ENCODE measurements at regions not wholly inside any gene's neighbourhood (a gene's known extent, or its start where the extent isn't known, plus 50 kb on each side); places are given as distances from the start of the nearest gene placed in this dataset.

- H3K4me1 ChIP-seq: no peaks in the 10 kb centered on the region
- ATAC-seq (no peak), DNase-seq (ENCODE audit: low read depth in 1 of 2, low spot score in 1 of 2) (no peak), FAIRE-seq (no peak)
- POLR2A ChIA-PET: no interaction called here
- H3K27ac ChIP-seq: no peak overlapping the region
- no peaks in the 10 kb centered on the region for H3K9me3 ChIP-seq
- H3K4me2 ChIP-seq: no peak overlapping the region
- TF ChIP-seq CBX8 (IDR thresholded peaks at IDR 0.05) (no peak), KDM1A (IDR thresholded peaks at IDR 0.05; ENCODE audit: low read depth) (no peak), POLR2A (IDR thresholded peaks at IDR 0.05; ENCODE audit: low read length) (no peak), BHLHE40 (IDR thresholded peaks at IDR 0.05; ENCODE audit: low read depth, low read length) (no peak), CHD2 (IDR thresholded peaks at IDR 0.05; ENCODE audit: low read length, partially characterized antibody) (no peak), EP300 (IDR thresholded peaks at IDR 0.05) (no peak), USF2 (IDR thresholded peaks at IDR 0.05) (no peak), ELK1 (IDR thresholded peaks at IDR 0.05; ENCODE audit: low read depth, low read length) (no peak), JUNB (IDR thresholded peaks at IDR 0.05) (no peak), JUN (IDR thresholded peaks at IDR 0.05) (no peak), RFX5 (IDR thresholded peaks at IDR 0.05) (no peak)
- CTCF ChIA-PET: no interaction called here
- H3K4me3 ChIP-seq: no peak overlapping the region
These were observed 549.9 kb upstream of the FSIP2 start for GRCh38 chr2:185188656-185189055.

GRCh38 chr2:185201063-185201462 is 537.5 kb upstream of the FSIP2 start:
- TF ChIP-seq PBX3 (IDR thresholded peaks at IDR 0.05) (no peak), EP300 (IDR thresholded peaks at IDR 0.05) (no peak), FOXS1 (CRISPR knock-in tag; IDR thresholded peaks at IDR 0.05) (no peak), USF2 (IDR thresholded peaks at IDR 0.05) (no peak), HEYL (CRISPR knock-in tag; IDR thresholded peaks at IDR 0.05) (no peak), JUNB (IDR thresholded peaks at IDR 0.05) (no peak), FOSL2 (IDR thresholded peaks at IDR 0.05) (no peak), FOSL2 (CRISPR knock-in tag; IDR thresholded peaks at IDR 0.05) (no peak), PHF8 (IDR thresholded peaks at IDR 0.05; ENCODE audit: borderline replicate concordance, low read depth) (no peak), EHMT2 (IDR thresholded peaks at IDR 0.05; ENCODE audit: low read depth) (no peak), NPAS2 (CRISPR knock-in tag; IDR thresholded peaks at IDR 0.05; ENCODE audit: borderline replicate concordance) (no peak), ZSCAN20 (CRISPR knock-in tag; IDR thresholded peaks at IDR 0.05) (no peak), JUN (IDR thresholded peaks at IDR 0.05) (no peak), ESRRA (IDR thresholded peaks at IDR 0.05; ENCODE audit: borderline replicate concordance, low read length) (no peak), CBX2 (IDR thresholded peaks at IDR 0.05; ENCODE audit: borderline replicate concordance, low read depth) (no peak), ZNF302 (CRISPR knock-in tag; IDR thresholded peaks at IDR 0.05) (no peak), MAFK (IDR thresholded peaks at IDR 0.05; ENCODE audit: partially characterized antibody) (no peak), MAZ (IDR thresholded peaks at IDR 0.05; ENCODE audit: borderline replicate concordance, low read depth, low read length) (no peak), HMGXB4 (CRISPR knock-in tag; IDR thresholded peaks at IDR 0.05; ENCODE audit: borderline replicate concordance) (no peak), E2F6 (IDR thresholded peaks at IDR 0.05; ENCODE audit: borderline replicate concordance, low read depth) (no peak), HOXA7 (CRISPR knock-in tag; IDR thresholded peaks at IDR 0.05) (no peak)
- Histone ChIP-seq H3K4me2 (no peak overlapping the region), H3K27ac (no peak overlapping the region), H3K9me3 (no peaks in the 10 kb centered on the region), H3K4me1 (no peaks in the 10 kb centered on the region), H3K4me3 (no peak overlapping the region)
- POLR2A ChIA-PET: no interaction called here
- WGBS (ENCODE audit: missing lambda C conversion rate): 81% methylated on average over 1 of the region's 1 CpG
- ATAC-seq (no peak), DNase-seq (ENCODE audit: low read depth in 1 of 2, low spot score in 1 of 2) (no peak), FAIRE-seq (no peak)
- CTCF ChIA-PET: no interaction called here

Measured in A549 (cell line).